Endothelial cell of umbilical vein (primary cell): ENCODE measurements at regions not wholly inside any gene's neighbourhood (a gene's known extent, or its start where the extent isn't known, plus 50 kb on each side); places are given as distances from the start of the nearest gene placed in this dataset.
A peak's percentile ranks its signal among the peaks of the same experiment; 100 is the strongest.

Experiments used
- BruUV-seq: library from RNA; stranded (reverse); fragments of 400-500 nt; replicated peaks from 2 replicates; lab custom pipeline; 2021; lab: Mats Ljungman, UMichigan
- CTCF ChIA-PET: fragments of 300-600, 350-600 bp; sonication (Branson Sonifier 250); formaldehyde crosslinking; loops from one replicate; lab custom pipeline; 2021; ENCODE audit warnings: antibody characterized with exemption, inconsistent platforms; lab: Charles Lee
- POLR2A ChIA-PET: fragments of 300-600, 350-600 bp; sonication (Branson Sonifier 250); formaldehyde crosslinking; loops from one replicate; lab custom pipeline; 2021; ENCODE audit warnings: antibody characterized with exemption, inconsistent platforms; lab: Charles Lee
- DNase-seq: peaks from one replicate; pipeline ENCODE4 v3.0.0-alpha.2; 2011; ENCODE audit warnings: low read depth, low spot score
- FAIRE-seq: peaks from 2 replicates; lab custom pipeline; 2011; peaks lifted over from hg19 to GRCh38; lab: Jason Lieb, UNC
- H2AFZ ChIP-seq: 2 replicates; pipeline ENCODE4 v1.6.0; 2012; ENCODE audit warnings: low read depth, low read length, control low read depth, inconsistent platforms
- H3K27ac ChIP-seq: 2 replicates; pipeline ENCODE4 v1.5.1; 2011; ENCODE audit warnings: low read depth, mild to moderate bottlenecking, control low read depth, low read length, moderate library complexity; ENCODE audit not compliant: insufficient read depth
- H3K27me3 ChIP-seq, 2 experiments: 2 replicates each; pipeline versions ENCODE4 v1.6.0 to v1.6.1; 2011; ENCODE audit warnings: low read length in 2 of 2, mixed read lengths in 1 of 2; ENCODE audit not compliant: control insufficient read depth in 2 of 2, insufficient read depth in 2 of 2
- H3K36me3 ChIP-seq, 2 experiments: 2 replicates in 1 of 2; 3 replicates in 1 of 2; pipeline ENCODE4 v1.5.1; 2011; ENCODE audit warnings: low read length in 2 of 2, mild to moderate bottlenecking in 1 of 2, moderate library complexity in 1 of 2; ENCODE audit not compliant: control insufficient read depth in 2 of 2, insufficient read depth in 2 of 2; ENCODE audit errors: extremely low read depth in 1 of 2
- H3K4me1 ChIP-seq: 3 replicates; pipeline ENCODE4 v1.5.1; 2011; ENCODE audit warnings: mild to moderate bottlenecking, low read length; ENCODE audit not compliant: control insufficient read depth, insufficient read depth; ENCODE audit errors: extremely low read depth
- H3K4me2 ChIP-seq: 2 replicates; pipeline ENCODE4 v1.6.1; 2011; ENCODE audit warnings: low read length, control low read depth, mixed read lengths; ENCODE audit not compliant: insufficient read depth
- H3K4me3 ChIP-seq, 3 experiments: fragments of 200-600 bp in 1 of 3; sonication (generic), shearing (Covaris generic) in 1 of 3; replicated peaks in 1 of 3; 2 replicates each; pipeline ENCODE4 v1.5.1; 2011 to 2016; ENCODE audit warnings: control low read depth in 3 of 3, low read length in 3 of 3, mild to moderate bottlenecking in 2 of 3, inconsistent platforms in 1 of 3, low read depth in 1 of 3, moderate library complexity in 1 of 3; ENCODE audit not compliant: insufficient read depth in 1 of 3
- H3K79me2 ChIP-seq: 2 replicates; pipeline ENCODE4 v1.6.0; 2012; ENCODE audit warnings: low read length, inconsistent platforms; ENCODE audit not compliant: control insufficient read depth, insufficient read depth
- H3K9ac ChIP-seq: replicated peaks from 2 replicates; pipeline ENCODE3; 2011; ENCODE audit warnings: low read length, control low read depth; ENCODE audit not compliant: insufficient read depth; ENCODE audit errors: extremely low read depth
- H3K9me1 ChIP-seq: replicated peaks from 3 replicates; pipeline ENCODE4 v1.6.0; 2011; ENCODE audit warnings: mild to moderate bottlenecking, low read length; ENCODE audit not compliant: control insufficient read depth, insufficient read depth; ENCODE audit errors: extremely low read depth
- H3K9me3 ChIP-seq: replicated peaks from 2 replicates; pipeline ENCODE4 v1.5.1; 2012; ENCODE audit warnings: low read length, inconsistent platforms; ENCODE audit not compliant: control insufficient read depth, insufficient read depth
- H4K20me1 ChIP-seq: replicated peaks from 2 replicates; pipeline ENCODE3; 2011; ENCODE audit warnings: mild to moderate bottlenecking, low read length; ENCODE audit not compliant: control insufficient read depth, insufficient read depth; ENCODE audit errors: extremely low read depth
- CTCF ChIP-seq, 2 donors: IDR thresholded peaks; 1 replicate in 1 of 2; 2 replicates in 1 of 2; pipeline ENCODE4 v1.5.1; 2011; ENCODE audit warnings: low read length in 2 of 2, mild to moderate bottlenecking in 2 of 2, moderate library complexity in 2 of 2, control low read depth in 1 of 2, inconsistent platforms in 1 of 2, low read depth in 1 of 2; ENCODE audit not compliant: insufficient read depth in 1 of 2; ENCODE audit errors: extremely low read depth in 1 of 2
- FOS ChIP-seq: IDR thresholded peaks from 2 replicates; pipeline ENCODE4 v1.6.1; 2011; ENCODE audit warnings: mild to moderate bottlenecking, low read length, moderate library complexity, borderline replicate concordance; ENCODE audit not compliant: insufficient read depth
- JUN ChIP-seq: IDR thresholded peaks from 2 replicates; pipeline ENCODE4 v1.6.1; 2011; ENCODE audit warnings: borderline replicate concordance, low read depth; ENCODE audit not compliant: insufficient read length, insufficient read depth
- MAX ChIP-seq: IDR thresholded peaks from 2 replicates; pipeline ENCODE4 v1.6.1; 2011; ENCODE audit not compliant: insufficient read depth, insufficient read length
- MYC ChIP-seq: IDR thresholded peaks from one replicate; pipeline ENCODE4 v1.6.1; 2011; ENCODE audit warnings: mild to moderate bottlenecking, low read depth, low read length
- POLR2A ChIP-seq: IDR thresholded peaks from 2 replicates; pipeline ENCODE4 v1.6.1; 2012; ENCODE audit warnings: low read depth, mild to moderate bottlenecking, control low read depth, low read length
- POLR2AphosphoS5 ChIP-seq: IDR thresholded peaks from 2 replicates; pipeline ENCODE4 v1.6.1; 2012; ENCODE audit warnings: low read depth, mild to moderate bottlenecking, control low read depth, low read length, moderate library complexity; ENCODE audit not compliant: insufficient read depth
- dilution Hi-C: fragments of 300-500 bp; cut with MboI; formaldehyde crosslinking; loops from one replicate; pipeline ENCODE4 v1.15.0; 2019; ENCODE audit warnings: low sequenced_read_pairs; ENCODE audit not compliant: extremely low pct_ligation_motif_present
- intact Hi-C: fragments of 100-400 bp; cut with micrococcal nuclease; formaldehyde crosslinking; loops from one replicate; pipeline ENCODE4 v1.10.0; 2022

- FAIRE-seq, result no peak
- H3K36me3 ChIP-seq, result no peaks in the 10 kb centered on the region
- H3K4me1 ChIP-seq, result no peaks in the 10 kb centered on the region
- no peaks in the 10 kb centered on the region for H3K9me1 ChIP-seq
- ChIA-PET CTCF (interaction anchor here (1.0 to 2.7 kb wide), 6 partner anchors 11 to 347 kb away, joined by 3 to 8 read pairs (median 4); no protein-coding TSS in a partner anchor), POLR2A (no interaction called here)
- no peak for TF ChIP-seq POLR2AphosphoS5
- TF ChIP-seq FOS, result no peak
- TF ChIP-seq MAX, result no peak
- TF ChIP-seq CTCF (IDR thresholded peaks at IDR 0.05; ENCODE audit: extremely low read depth in 1 of 2, insufficient read depth in 1 of 2, low read depth in 1 of 2, low read length in 2 of 2), result no peak
- no peak for TF ChIP-seq JUN
- no peak for TF ChIP-seq POLR2A
- no peak for TF ChIP-seq MYC
- no peak overlapping the region for H3K27ac ChIP-seq
- no peak overlapping the region for H3K9ac ChIP-seq
- peak; percentile 26 for DNase-seq
- H3K4me2 ChIP-seq, result peak overlapping the region; percentile 49
- intact Hi-C loops (no loop called here), dilution Hi-C loops (no loop called here)
- no peaks in the 10 kb centered on the region for H3K27me3 ChIP-seq
- no peaks in the 10 kb centered on the region for H3K9me3 ChIP-seq
- H2AFZ ChIP-seq, result peak overlapping the region; percentile 33
- H4K20me1 ChIP-seq, result no peaks in the 10 kb centered on the region
- BruUV-seq, result no TSS peak
- H3K4me3 ChIP-seq, result no peak overlapping the region
- H3K79me2 ChIP-seq, result no peaks in the 10 kb centered on the region
Measured at GRCh38 chr20:52047811-52048764, 143.5 kb downstream of the ZFP64 start.
